NOMO-1 treated with DMSO at 0.1 percent for 48 hours (cell line): ENCODE measurements at regions not wholly inside any gene's neighbourhood (a gene's known extent, or its start where the extent isn't known, plus 50 kb on each side); places are given as distances from the start of the nearest gene placed in this dataset.

Experiments
- DNase-seq: peaks from one replicate; lab custom pipeline; 2025; ENCODE audit not compliant: unreplicated experiment; lab: John Stamatoyannopoulos, UW

- DNase-seq: no peak
Measured at GRCh38 chr2:52611759-52612158, 1155.8 kb upstream of the CHAC2 start.

GRCh38 chr2:52608030-52608429 lies 1159.6 kb upstream of the CHAC2 start:
- no peak for DNase-seq

- DNase-seq: no peak
Measured at GRCh38 chr2:52597346-52597745, 1170.3 kb upstream of the CHAC2 start.

- no peak for DNase-seq
Measured at GRCh38 chr2:52594026-52594425, 1173.6 kb upstream of the CHAC2 start.

- DNase-seq: peak; percentile 75
Measured at GRCh38 chr2:52584071-52584470, 1183.5 kb upstream of the CHAC2 start.

- DNase-seq: no peak
Measured at GRCh38 chr2:52572469-52572894, 1195.1 kb upstream of the CHAC2 start.

GRCh38 chr2:52571380-52572347 lies 1195.9 kb upstream of the CHAC2 start:
- no peak for DNase-seq

GRCh38 chr2:52570716-52571115 lies 1196.9 kb upstream of the CHAC2 start:
- no peak for DNase-seq

GRCh38 chr2:52563151-52563550 lies 1204.5 kb upstream of the CHAC2 start:
- no peak for DNase-seq

- DNase-seq: no peak
Measured at GRCh38 chr2:52558265-52558664, 1209.3 kb upstream of the CHAC2 start.

GRCh38 chr2:52542297-52542696 lies 1225.3 kb upstream of the CHAC2 start:
- DNase-seq: no peak

- no peak for DNase-seq
Measured at GRCh38 chr2:52539026-52539970, 1228.3 kb upstream of the CHAC2 start.

- DNase-seq: no peak
Measured at GRCh38 chr2:52537588-52537987, 1230.0 kb upstream of the CHAC2 start.

- DNase-seq: no peak
Measured at GRCh38 chr2:52536929-52537460, 1230.6 kb upstream of the CHAC2 start.

GRCh38 chr2:52532956-52533355 lies 1234.6 kb upstream of the CHAC2 start:
- no peak for DNase-seq

GRCh38 chr2:52526735-52527134 lies 1240.9 kb upstream of the CHAC2 start:
- DNase-seq: no peak

- DNase-seq: no peak
Measured at GRCh38 chr2:52520644-52521043, 1247.0 kb upstream of the CHAC2 start.

GRCh38 chr2:52518678-52519077 lies 1248.9 kb upstream of the CHAC2 start:
- no peak for DNase-seq

GRCh38 chr2:52512760-52513159 lies 1254.8 kb upstream of the CHAC2 start:
- no peak for DNase-seq

GRCh38 chr2:52510432-52510831 lies 1257.2 kb upstream of the CHAC2 start:
- DNase-seq: no peak

- DNase-seq: no peak
Measured at GRCh38 chr2:52502476-52502860, 1265.1 kb upstream of the CHAC2 start.
